Left lung (tissue), 4 donors: ENCODE measurements at regions not wholly inside any gene's neighbourhood (a gene's known extent, or its start where the extent isn't known, plus 50 kb on each side); places are given as distances from the start of the nearest gene placed in this dataset.
A peak's percentile ranks its signal among the peaks of the same experiment; 100 is the strongest.

Experiments
- ATAC-seq: fragments of 200-7000 bp; cut with Tn5 transposase; one replicate; pipeline ENCODE4 v1.9.1; 2020; ENCODE audit warnings: moderate library complexity
- DNase-seq, 4 donors: peaks; one replicate each; pipeline ENCODE4 v3.0.0-alpha.2; 2013 to 2020
- H3K27ac ChIP-seq, 2 donors: fragments of 200-600 bp; sonication (generic) in 1 of 2; one replicate each; pipeline versions ENCODE4 v1.5.0 to v1.8.0; 2020 to 2021
- H3K27me3 ChIP-seq, 2 donors: fragments of 200-600 bp; sonication (generic) in 1 of 2; one replicate each; pipeline versions ENCODE4 v1.5.0 to v1.8.0; 2020 to 2021
- H3K36me3 ChIP-seq, 2 donors: fragments of 200-600 bp; sonication (generic) in 1 of 2; one replicate each; pipeline versions ENCODE4 v1.5.0 to v1.8.0; 2020 to 2021
- H3K4me1 ChIP-seq, 2 donors: fragments of 200-600 bp; one replicate each; pipeline ENCODE4 v1.8.0; 2021
- H3K4me3 ChIP-seq, 2 donors: fragments of 200-600 bp; sonication (generic) in 1 of 2; one replicate each; pipeline versions ENCODE4 v1.5.0 to v1.8.0; 2020 to 2021; ENCODE audit warnings: mild to moderate bottlenecking in 1 of 2
- H3K9me3 ChIP-seq, 2 donors: fragments of 200-600 bp; sonication (generic) in 1 of 2; one replicate each; pipeline versions ENCODE4 v1.5.0 to v1.8.0; 2020 to 2021
- intact Hi-C, 2 donors: fragments of 100-400 bp; cut with DNase I; formaldehyde crosslinking; loops; one replicate each; pipeline versions ENCODE4 v1.11.2 to v1.14.2; 2022
- TF ChIP-seq, protein P1 (sequence below), 2 donors: fragments of 200-600 bp; sonication (generic) in 1 of 2; IDR thresholded peaks; one replicate each; pipeline versions ENCODE4 v1.5.0 to v1.8.0; 2021; ENCODE audit warnings: antibody characterized with exemption in 2 of 2
- donor health status: DM: no; HTN: yes; CAD: no.
- donor health status: DM: no; HTN: no; CAD: no.

DNA sequence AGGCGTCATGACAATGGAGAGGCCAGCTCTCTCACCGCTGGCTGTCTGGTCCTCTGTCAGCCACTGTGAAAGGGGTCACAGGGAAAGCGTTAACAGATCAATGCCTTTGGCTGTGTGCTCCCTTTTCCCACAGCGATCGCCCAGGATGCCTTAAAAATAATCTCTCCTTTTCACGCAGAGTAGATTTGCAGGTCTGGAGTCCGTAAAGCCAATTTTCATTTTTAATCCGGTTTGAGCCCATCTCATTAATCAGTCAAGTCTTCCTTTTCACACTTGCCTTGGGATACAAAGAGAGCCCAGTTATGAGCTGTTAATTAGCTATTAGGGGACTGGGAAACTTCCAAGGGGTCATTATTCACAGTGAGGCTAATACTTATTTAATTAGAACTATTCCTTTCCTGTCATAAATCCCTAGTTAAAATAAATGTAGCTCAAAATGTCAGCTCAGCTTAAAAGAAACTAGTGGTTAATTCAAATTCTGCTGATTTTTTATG lies 104.3 kb upstream of the RASGRP1 start:
- Histone ChIP-seq H3K9me3 (no peaks in the 10 kb centered on the region), H3K36me3 (no peaks in the 10 kb centered on the region), H3K27ac (no peak overlapping the region), H3K27me3 (no peaks in the 10 kb centered on the region), H3K4me1 (no peaks in the 10 kb centered on the region), H3K4me3 (no peak overlapping the region)
- intact Hi-C loops, result no loop called here
- ATAC-seq (no peak), DNase-seq (no peak)
- TF ChIP-seq, protein P1, sequence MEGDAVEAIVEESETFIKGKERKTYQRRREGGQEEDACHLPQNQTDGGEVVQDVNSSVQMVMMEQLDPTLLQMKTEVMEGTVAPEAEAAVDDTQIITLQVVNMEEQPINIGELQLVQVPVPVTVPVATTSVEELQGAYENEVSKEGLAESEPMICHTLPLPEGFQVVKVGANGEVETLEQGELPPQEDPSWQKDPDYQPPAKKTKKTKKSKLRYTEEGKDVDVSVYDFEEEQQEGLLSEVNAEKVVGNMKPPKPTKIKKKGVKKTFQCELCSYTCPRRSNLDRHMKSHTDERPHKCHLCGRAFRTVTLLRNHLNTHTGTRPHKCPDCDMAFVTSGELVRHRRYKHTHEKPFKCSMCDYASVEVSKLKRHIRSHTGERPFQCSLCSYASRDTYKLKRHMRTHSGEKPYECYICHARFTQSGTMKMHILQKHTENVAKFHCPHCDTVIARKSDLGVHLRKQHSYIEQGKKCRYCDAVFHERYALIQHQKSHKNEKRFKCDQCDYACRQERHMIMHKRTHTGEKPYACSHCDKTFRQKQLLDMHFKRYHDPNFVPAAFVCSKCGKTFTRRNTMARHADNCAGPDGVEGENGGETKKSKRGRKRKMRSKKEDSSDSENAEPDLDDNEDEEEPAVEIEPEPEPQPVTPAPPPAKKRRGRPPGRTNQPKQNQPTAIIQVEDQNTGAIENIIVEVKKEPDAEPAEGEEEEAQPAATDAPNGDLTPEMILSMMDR (IDR thresholded peaks at IDR 0.05), result no peak

GRCh38 chr15:38670128-38671005 lies 105.8 kb upstream of the RASGRP1 start:
- Histone ChIP-seq H3K9me3 (no peaks in the 10 kb centered on the region), H3K36me3 (no peaks in the 10 kb centered on the region), H3K4me1 (no peaks in the 10 kb centered on the region), H3K27me3 (no peaks in the 10 kb centered on the region), H3K27ac (no peak overlapping the region), H3K4me3 (no peak overlapping the region)
- intact Hi-C loops, result no loop called here
- no peak for DNase-seq
- no peak for ATAC-seq
- TF ChIP-seq, protein P1 (IDR thresholded peaks at IDR 0.05), result no peak

- ATAC-seq (no peak), DNase-seq (no peak)
- no peaks in the 10 kb centered on the region for H3K36me3 ChIP-seq
- H3K4me1 ChIP-seq, result no peaks in the 10 kb centered on the region
- intact Hi-C loops, result no loop called here
- no peak overlapping the region for H3K4me3 ChIP-seq
- no peaks in the 10 kb centered on the region for H3K9me3 ChIP-seq
- no peaks in the 10 kb centered on the region for H3K27me3 ChIP-seq
- TF ChIP-seq, protein P1 (IDR thresholded peaks at IDR 0.05), result no peak
- H3K27ac ChIP-seq, result no peak overlapping the region
Measured at GRCh38 chr15:38671006-38671387, 106.4 kb upstream of the RASGRP1 start.

DNA sequence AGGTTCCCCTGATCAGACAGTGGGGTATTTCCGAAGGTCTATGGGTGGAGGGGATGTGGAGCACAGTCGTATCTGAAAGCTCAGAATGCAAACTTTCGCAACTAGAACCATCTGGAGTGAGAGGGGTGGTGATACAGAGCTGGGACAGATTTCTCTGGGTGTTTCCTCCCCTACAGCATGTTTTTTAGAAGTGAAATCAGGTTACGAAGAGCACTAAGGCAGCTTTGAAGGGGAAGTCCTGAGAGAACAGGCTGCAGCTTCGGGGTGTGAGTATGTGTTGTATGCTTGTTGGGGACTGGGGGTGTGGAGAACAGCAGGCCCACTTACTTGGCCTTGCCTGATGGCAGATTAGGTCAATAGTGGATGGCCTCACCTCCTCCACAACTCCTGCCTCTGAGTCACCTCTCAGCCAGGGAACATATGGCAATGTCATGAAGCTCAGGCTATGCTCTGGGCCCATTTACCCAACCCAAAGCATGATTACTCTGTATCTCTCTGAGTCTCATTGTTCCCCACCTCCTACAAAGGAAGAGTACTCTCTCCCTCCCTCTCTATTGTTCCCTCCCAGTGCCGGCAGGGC lies 107.2 kb upstream of the RASGRP1 start:
- no peak overlapping the region for H3K27ac ChIP-seq
- peak; percentile 22 for ATAC-seq
- no peaks in the 10 kb centered on the region for H3K27me3 ChIP-seq
- no peak for DNase-seq
- TF ChIP-seq, protein P1 (IDR thresholded peaks at IDR 0.05), result no peak
- no peaks in the 10 kb centered on the region for H3K4me1 ChIP-seq
- no peak overlapping the region for H3K4me3 ChIP-seq
- no peaks in the 10 kb centered on the region for H3K36me3 ChIP-seq
- H3K9me3 ChIP-seq, result no peaks in the 10 kb centered on the region
- intact Hi-C loops, result no loop called here

GRCh38 chr15:38672273-38672672 lies 107.7 kb upstream of the RASGRP1 start:
- Histone ChIP-seq H3K9me3 (no peaks in the 10 kb centered on the region), H3K4me1 (no peaks in the 10 kb centered on the region), H3K27ac (no peak overlapping the region), H3K27me3 (no peaks in the 10 kb centered on the region), H3K4me3 (no peak overlapping the region), H3K36me3 (no peaks in the 10 kb centered on the region)
- intact Hi-C loops, result no loop called here
- DNase-seq (no peak), ATAC-seq (no peak)
- TF ChIP-seq, protein P1 (IDR thresholded peaks at IDR 0.05), result no peak
